Right hindlimb (tissue), 1 donor: ENCODE measurements at regions not wholly inside any gene's neighbourhood (a gene's known extent, or its start where the extent isn't known, plus 50 kb on each side); places are given as distances from the start of the nearest gene placed in this dataset.

Source experiments
- DNase-seq: peaks from one replicate; pipeline ENCODE4 v3.0.0-alpha.2; 2018

- no peak for DNase-seq
These were observed 57.0 kb upstream of the RAI2 start for GRCh38 chrX:17917945-17918577.

- no peak for DNase-seq
These were observed 52.7 kb upstream of the RAI2 start for GRCh38 chrX:17913801-17914200.
